Fibroblast of lung (primary cell): ENCODE measurements at regions not wholly inside any gene's neighbourhood (a gene's known extent, or its start where the extent isn't known, plus 50 kb on each side); places are given as distances from the start of the nearest gene placed in this dataset.
"Not testable (repeated sequence)": the region's sequence is repeated elsewhere in the genome, so short reads cannot be mapped to it uniquely, and the experiment has no call there.

Experiments
- DNase-seq, 2 donors: peaks; one replicate each; pipeline versions ENCODE4 v3.0.0 to v3.0.0-alpha.2; 2010; ENCODE audit warnings: low read depth in 2 of 2
- H2AFZ ChIP-seq: 2 replicates; pipeline ENCODE4 v1.5.1; 2012; ENCODE audit warnings: low read length, control low read depth, inconsistent platforms
- H3K27ac ChIP-seq: 2 replicates; pipeline ENCODE4 v1.5.1; 2011; ENCODE audit warnings: low read length, control low read depth; ENCODE audit not compliant: insufficient read depth
- H3K27me3 ChIP-seq: 2 replicates; pipeline ENCODE4 v1.5.1; 2011; ENCODE audit warnings: mild to moderate bottlenecking, low read length; ENCODE audit not compliant: control insufficient read depth, insufficient read depth
- H3K36me3 ChIP-seq: 2 replicates; pipeline ENCODE4 v1.5.1; 2011; ENCODE audit warnings: low read length; ENCODE audit not compliant: control insufficient read depth, insufficient read depth
- H3K4me1 ChIP-seq: 2 replicates; pipeline ENCODE4 v1.5.1; 2011; ENCODE audit warnings: low read length; ENCODE audit not compliant: control insufficient read depth, insufficient read depth; ENCODE audit errors: extremely low read depth
- H3K4me2 ChIP-seq: 2 replicates; pipeline ENCODE4 v1.5.1; 2011; ENCODE audit warnings: low read length, control low read depth; ENCODE audit not compliant: insufficient read depth; ENCODE audit errors: extremely low read depth
- H3K4me3 ChIP-seq, 4 experiments: fragments of 200-600 bp in 1 of 4; sonication (generic) in 1 of 4; replicated peaks in 1 of 4; 2 replicates each; pipeline ENCODE4 v1.5.1; 2011 to 2016; ENCODE audit warnings: low read length in 4 of 4, low read depth in 3 of 4, mild to moderate bottlenecking in 3 of 4, control low read depth in 2 of 4, inconsistent platforms in 1 of 4, mixed read lengths in 1 of 4; ENCODE audit not compliant: insufficient read depth in 1 of 4; ENCODE audit errors: control extremely low read depth in 1 of 4
- H3K79me2 ChIP-seq: 2 replicates; pipeline ENCODE4 v1.5.1; 2012; ENCODE audit warnings: mild to moderate bottlenecking, low read length, inconsistent platforms; ENCODE audit not compliant: control insufficient read depth, insufficient read depth
- H3K9ac ChIP-seq: 2 replicates; pipeline ENCODE4 v1.5.1; 2011; ENCODE audit warnings: mild to moderate bottlenecking, low read length, control low read depth; ENCODE audit not compliant: insufficient read depth
- H3K9me3 ChIP-seq: 2 replicates; pipeline ENCODE4 v1.5.1; 2012; ENCODE audit warnings: low read depth, low read length; ENCODE audit not compliant: control insufficient read depth, insufficient read depth
- H4K20me1 ChIP-seq: 2 replicates; pipeline ENCODE4 v1.5.1; 2011; ENCODE audit warnings: low read length; ENCODE audit not compliant: control insufficient read depth, insufficient read depth; ENCODE audit errors: extremely low read depth
- EZH2 ChIP-seq: IDR thresholded peaks from 2 replicates; pipeline ENCODE4 v1.5.1; 2012; ENCODE audit warnings: low read length, control low read depth, mild to moderate bottlenecking; ENCODE audit errors: missing control alignments
- TF ChIP-seq, protein P1 (sequence below), 2 donors: IDR thresholded peaks in 1 of 2; conservative IDR thresholded peaks in 1 of 2; 1 replicate in 1 of 2; 2 replicates in 1 of 2; pipeline ENCODE4 v1.5.1; 2011 to 2012; ENCODE audit warnings: low read length in 2 of 2, control low read depth in 1 of 2, inconsistent platforms in 1 of 2, low read depth in 1 of 2, mild to moderate bottlenecking in 1 of 2

DNA sequence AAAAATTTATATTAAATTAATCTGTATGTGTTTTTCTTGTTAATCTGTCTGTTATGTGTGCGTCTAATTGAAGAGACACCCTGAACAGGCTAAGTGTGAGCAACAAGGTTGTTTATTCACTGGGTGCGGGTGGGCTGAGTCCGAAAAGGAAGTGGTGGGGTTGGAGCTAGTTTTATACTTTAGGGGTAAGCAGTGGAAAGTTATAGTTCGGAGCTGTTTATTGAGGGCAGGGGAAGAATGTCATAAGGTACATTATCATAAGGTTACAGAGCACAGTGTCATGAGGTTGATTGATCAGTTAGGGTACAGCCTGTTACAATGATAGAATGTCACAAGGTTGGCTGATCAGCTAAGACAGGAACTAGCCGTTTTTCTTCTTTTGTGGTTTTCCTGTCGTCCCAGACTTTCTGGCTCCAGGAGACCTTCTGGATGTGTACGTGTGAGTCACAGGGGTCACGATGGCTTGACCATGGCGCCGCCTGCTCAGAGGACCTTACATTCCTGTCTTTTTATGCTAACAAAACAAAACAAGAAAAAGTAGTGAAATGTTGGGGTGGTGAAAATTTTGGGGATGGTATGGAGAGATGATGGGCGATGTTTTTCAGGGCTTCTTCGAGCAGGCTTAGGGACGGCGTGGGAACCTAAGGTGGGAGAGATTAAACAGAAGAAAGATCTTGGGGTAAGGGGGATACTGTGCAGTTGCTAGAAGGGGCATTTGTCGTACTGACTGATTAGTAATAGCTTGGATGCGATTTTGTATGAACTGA lies 754.0 kb upstream of the ADGRB3 start:
- no peak overlapping the region for H3K9ac ChIP-seq
- H3K4me3 ChIP-seq, result no peak overlapping the region
- no peaks in the 10 kb centered on the region for H4K20me1 ChIP-seq
- no peaks in the 10 kb centered on the region for H3K79me2 ChIP-seq
- H2AFZ ChIP-seq, result no peak overlapping the region
- TF ChIP-seq, protein P1, sequence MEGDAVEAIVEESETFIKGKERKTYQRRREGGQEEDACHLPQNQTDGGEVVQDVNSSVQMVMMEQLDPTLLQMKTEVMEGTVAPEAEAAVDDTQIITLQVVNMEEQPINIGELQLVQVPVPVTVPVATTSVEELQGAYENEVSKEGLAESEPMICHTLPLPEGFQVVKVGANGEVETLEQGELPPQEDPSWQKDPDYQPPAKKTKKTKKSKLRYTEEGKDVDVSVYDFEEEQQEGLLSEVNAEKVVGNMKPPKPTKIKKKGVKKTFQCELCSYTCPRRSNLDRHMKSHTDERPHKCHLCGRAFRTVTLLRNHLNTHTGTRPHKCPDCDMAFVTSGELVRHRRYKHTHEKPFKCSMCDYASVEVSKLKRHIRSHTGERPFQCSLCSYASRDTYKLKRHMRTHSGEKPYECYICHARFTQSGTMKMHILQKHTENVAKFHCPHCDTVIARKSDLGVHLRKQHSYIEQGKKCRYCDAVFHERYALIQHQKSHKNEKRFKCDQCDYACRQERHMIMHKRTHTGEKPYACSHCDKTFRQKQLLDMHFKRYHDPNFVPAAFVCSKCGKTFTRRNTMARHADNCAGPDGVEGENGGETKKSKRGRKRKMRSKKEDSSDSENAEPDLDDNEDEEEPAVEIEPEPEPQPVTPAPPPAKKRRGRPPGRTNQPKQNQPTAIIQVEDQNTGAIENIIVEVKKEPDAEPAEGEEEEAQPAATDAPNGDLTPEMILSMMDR (conservative IDR thresholded peaks at IDR 0.05 in 1 of 2, IDR thresholded peaks at IDR 0.05 in 1 of 2; ENCODE audit: low read depth in 1 of 2, low read length in 2 of 2), result no peak
- no peak for TF ChIP-seq EZH2
- peak; percentile 44 to 78 for DNase-seq
- no peaks in the 10 kb centered on the region for H3K27me3 ChIP-seq
- no peaks in the 10 kb centered on the region for H3K4me1 ChIP-seq
- no peaks in the 10 kb centered on the region for H3K36me3 ChIP-seq
- H3K9me3 ChIP-seq, result no peaks in the 10 kb centered on the region
- no peak overlapping the region for H3K4me2 ChIP-seq
- no peak overlapping the region for H3K27ac ChIP-seq

GRCh38 chr6:67880343-67880742 lies 754.7 kb upstream of the ADGRB3 start:
- not testable (repeated sequence) for H3K79me2 ChIP-seq, H3K27me3 ChIP-seq, H3K9me3 ChIP-seq, H3K4me2 ChIP-seq, H3K27ac ChIP-seq, H3K4me1 ChIP-seq, H3K36me3 ChIP-seq, H3K9ac ChIP-seq, H4K20me1 ChIP-seq, DNase-seq, H3K4me3 ChIP-seq, H2AFZ ChIP-seq

DNA sequence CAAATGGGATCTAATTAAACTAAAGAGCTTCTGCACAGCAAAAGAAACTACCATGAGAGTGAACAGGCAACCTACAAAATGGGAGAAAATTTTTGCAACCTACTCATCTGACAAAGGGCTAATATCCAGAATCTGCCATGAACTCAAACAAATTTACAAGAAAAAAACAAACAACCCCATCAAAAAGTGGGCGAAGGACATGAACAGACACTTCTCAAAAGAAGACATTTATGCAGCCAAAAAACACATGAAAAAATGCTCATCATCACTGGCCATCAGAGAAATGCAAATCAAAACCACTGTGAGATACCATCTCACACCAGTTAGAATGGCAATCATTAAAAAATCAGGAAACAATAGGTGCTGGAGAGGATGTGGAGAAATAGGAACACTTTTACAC lies 755.2 kb upstream of the ADGRB3 start:
- H3K9me3 ChIP-seq, H3K9ac ChIP-seq, DNase-seq, H3K4me3 ChIP-seq, H4K20me1 ChIP-seq, H3K79me2 ChIP-seq, H3K4me2 ChIP-seq, H3K36me3 ChIP-seq, H3K27me3 ChIP-seq, H2AFZ ChIP-seq, H3K27ac ChIP-seq, H3K4me1 ChIP-seq: not testable (repeated sequence)

DNA sequence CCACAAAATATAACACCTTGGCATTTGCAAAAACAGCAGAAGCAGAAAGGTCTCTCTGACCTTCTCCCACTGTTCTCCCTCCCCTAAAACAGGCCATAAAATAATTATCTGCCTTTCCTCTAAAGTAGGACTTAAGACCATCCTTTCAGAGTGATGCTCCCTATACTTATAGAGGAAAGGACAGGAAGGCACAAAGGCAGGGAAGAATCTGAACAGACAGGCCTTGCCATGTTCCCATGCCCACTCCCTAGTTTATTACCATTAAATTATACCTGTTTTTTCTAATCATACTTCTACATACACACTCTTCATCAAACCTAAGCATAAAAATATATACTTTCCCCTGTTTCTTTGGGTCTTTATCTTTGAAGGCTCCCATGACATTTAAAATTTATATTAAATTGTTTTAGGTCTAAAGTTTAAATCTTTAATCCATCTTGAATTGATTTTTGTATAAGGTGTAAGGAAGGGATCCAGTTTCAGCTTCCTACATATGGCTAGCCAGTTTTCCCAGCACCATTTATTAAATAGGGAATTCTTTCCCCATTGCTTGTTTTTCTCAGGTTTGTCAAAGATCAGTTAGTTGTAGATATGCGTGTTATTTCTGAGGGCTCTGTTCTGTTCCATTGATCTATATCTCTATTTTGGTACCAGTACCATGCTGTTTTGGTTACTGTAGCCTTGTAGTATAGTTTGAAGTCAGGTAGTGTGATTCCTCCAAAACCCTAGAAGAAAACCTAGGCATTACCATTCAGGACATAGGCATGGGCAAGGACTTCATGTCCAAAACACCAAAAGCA lies 755.8 kb upstream of the ADGRB3 start:
- not testable (repeated sequence) for H3K4me3 ChIP-seq, H3K9ac ChIP-seq, H4K20me1 ChIP-seq, H3K79me2 ChIP-seq, H2AFZ ChIP-seq, H3K36me3 ChIP-seq, H3K9me3 ChIP-seq, H3K4me1 ChIP-seq, H3K27ac ChIP-seq, H3K4me2 ChIP-seq, H3K27me3 ChIP-seq, DNase-seq

GRCh38 chr6:67878216-67878615 lies 756.9 kb upstream of the ADGRB3 start:
- not testable (repeated sequence) for H3K27me3 ChIP-seq, DNase-seq, H3K4me1 ChIP-seq, H4K20me1 ChIP-seq, H2AFZ ChIP-seq, H3K9ac ChIP-seq, H3K4me3 ChIP-seq, H3K79me2 ChIP-seq, H3K27ac ChIP-seq, H3K4me2 ChIP-seq, H3K9me3 ChIP-seq, H3K36me3 ChIP-seq
